OCI-LY3 (cell line): ENCODE measurements at regions not wholly inside any gene's neighbourhood (a gene's known extent, or its start where the extent isn't known, plus 50 kb on each side); places are given as distances from the start of the nearest gene placed in this dataset.

Source experiments
- H2AFZ ChIP-seq: fragments of 200-600, 300-600 bp; shearing (Covaris generic); 2 replicates; pipeline ENCODE4 v1.6.0; 2014; ENCODE audit warnings: antibody characterized with exemption, low read depth, low read length
- H3K27ac ChIP-seq: fragments of 200-600, 300-600 bp; sonication (generic); 2 replicates; pipeline ENCODE4 v1.5.1; 2014; ENCODE audit warnings: mild to moderate bottlenecking, low read length, moderate library complexity, mixed read lengths
- H3K27me3 ChIP-seq: fragments of 200-600, 300-600 bp; sonication (generic); 2 replicates; pipeline ENCODE4 v1.6.1; 2014; ENCODE audit warnings: low read depth, low read length, mixed read lengths
- H3K36me3 ChIP-seq: fragments of 200-600, 300-600 bp; sonication (generic); replicated peaks from 2 replicates; pipeline ENCODE3; 2014; ENCODE audit warnings: low read depth, low read length, mixed read lengths
- H3K4me1 ChIP-seq: fragments of 300-600, 200-600 bp; sonication (generic); 2 replicates; pipeline ENCODE4 v1.6.1; 2014; ENCODE audit warnings: low read length, mixed read lengths
- H3K4me2 ChIP-seq: fragments of 200-600, 300-600 bp; sonication (generic); 2 replicates; pipeline ENCODE4 v1.6.1; 2014; ENCODE audit warnings: low read length, mixed read lengths
- H3K4me3 ChIP-seq: fragments of 300-600, 200-600 bp; sonication (generic); 2 replicates; pipeline ENCODE4 v1.5.1; 2014; ENCODE audit warnings: antibody characterized with exemption, mild to moderate bottlenecking, low read length, moderate library complexity
- H3K79me2 ChIP-seq: fragments of 300-600, 200-600 bp; shearing (Covaris generic); 2 replicates; pipeline ENCODE4 v1.6.1; 2014; ENCODE audit warnings: mild to moderate bottlenecking, low read length, mixed read lengths
- H3K9ac ChIP-seq: fragments of 300-600, 200-600 bp; shearing (Covaris generic); 2 replicates; pipeline ENCODE4 v1.6.0; 2014; ENCODE audit warnings: mild to moderate bottlenecking, low read length, moderate library complexity
- H3K9me3 ChIP-seq: fragments of 200-600, 300-600 bp; shearing (Covaris generic); 2 replicates; pipeline ENCODE4 v1.6.1; 2014; ENCODE audit warnings: low read length, mixed read lengths; ENCODE audit not compliant: insufficient read depth
- H4K20me1 ChIP-seq: fragments of 200-600, 300-600 bp; sonication (generic); 2 replicates; pipeline ENCODE4 v1.6.1; 2016; ENCODE audit warnings: low read length, mixed read lengths; ENCODE audit not compliant: insufficient read depth
- CTCF ChIP-seq: fragments of 200-600, 300-600 bp; sonication (generic); IDR thresholded peaks from 2 replicates; pipeline ENCODE4 v1.5.1; 2014; ENCODE audit warnings: antibody characterized with exemption, low read length, low read depth
- EZH2phosphoT487 ChIP-seq: fragments of 200-600 bp; shearing (Covaris generic); IDR thresholded peaks from 2 replicates; pipeline ENCODE4 v1.6.1; 2018; ENCODE audit warnings: antibody characterized with exemption, mixed run types, low read depth

GRCh38 chr5:86320266-86320665 lies 297.5 kb upstream of the COX7C start:
- Histone ChIP-seq H3K9me3 (no peaks in the 10 kb centered on the region), H3K79me2 (no peaks in the 10 kb centered on the region), H3K9ac (no peak overlapping the region), H3K27ac (no peak overlapping the region), H4K20me1 (no peaks in the 10 kb centered on the region), H2AFZ (no peak overlapping the region), H3K4me2 (no peak overlapping the region), H3K4me1 (no peaks in the 10 kb centered on the region), H3K36me3 (no peaks in the 10 kb centered on the region), H3K4me3 (no peak overlapping the region), H3K27me3 (no peaks in the 10 kb centered on the region)
- TF ChIP-seq CTCF = no peak
- no peak for TF ChIP-seq EZH2phosphoT487

- Histone ChIP-seq H3K27ac (no peak overlapping the region), H3K9me3 (no peaks in the 10 kb centered on the region), H3K27me3 (no peaks in the 10 kb centered on the region), H4K20me1 (no peaks in the 10 kb centered on the region), H3K4me2 (no peak overlapping the region), H3K9ac (no peak overlapping the region), H3K79me2 (no peaks in the 10 kb centered on the region), H3K4me3 (no peak overlapping the region), H2AFZ (no peak overlapping the region), H3K36me3 (no peaks in the 10 kb centered on the region), H3K4me1 (no peaks in the 10 kb centered on the region)
- no peak for TF ChIP-seq CTCF
- TF ChIP-seq EZH2phosphoT487 = no peak
Observed at GRCh38 chr5:86329318-86329717, 288.4 kb upstream of the COX7C start.

- no peak overlapping the region for H3K9ac ChIP-seq
- H3K79me2 ChIP-seq = no peaks in the 10 kb centered on the region
- TF ChIP-seq CTCF (no peak), EZH2phosphoT487 (no peak)
- H3K27me3 ChIP-seq = no peaks in the 10 kb centered on the region
- no peaks in the 10 kb centered on the region for H3K4me1 ChIP-seq
- H3K4me2 ChIP-seq = no peak overlapping the region
- no peak overlapping the region for H2AFZ ChIP-seq
- no peaks in the 10 kb centered on the region for H4K20me1 ChIP-seq
- no peak overlapping the region for H3K4me3 ChIP-seq
- no peaks in the 10 kb centered on the region for H3K36me3 ChIP-seq
- H3K27ac ChIP-seq = no peak overlapping the region
- H3K9me3 ChIP-seq = no peaks in the 10 kb centered on the region
Observed at GRCh38 chr5:86330736-86331135, 287.0 kb upstream of the COX7C start.

- H4K20me1 ChIP-seq = no peaks in the 10 kb centered on the region
Observed at GRCh38 chr5:86332851-86333250, 284.9 kb upstream of the COX7C start.

More at GRCh38 chr5:86332851-86333250, 284.9 kb upstream of the COX7C start:
- H3K4me1 ChIP-seq = no peaks in the 10 kb centered on the region
- H3K9ac ChIP-seq = no peak overlapping the region
- no peak overlapping the region for H3K4me3 ChIP-seq
- H3K27me3 ChIP-seq = no peaks in the 10 kb centered on the region
- no peaks in the 10 kb centered on the region for H3K36me3 ChIP-seq
- no peak overlapping the region for H3K4me2 ChIP-seq
- no peaks in the 10 kb centered on the region for H3K9me3 ChIP-seq
- TF ChIP-seq CTCF (no peak), EZH2phosphoT487 (no peak)
- H3K79me2 ChIP-seq = no peaks in the 10 kb centered on the region
- no peak overlapping the region for H3K27ac ChIP-seq
- H2AFZ ChIP-seq = no peak overlapping the region
